GM18511 (cell line): ENCODE measurements at regions not wholly inside any gene's neighbourhood (a gene's known extent, or its start where the extent isn't known, plus 50 kb on each side); places are given as distances from the start of the nearest gene placed in this dataset.

ENCODE experiments used
- ATAC-seq: cut with Tn5 transposase; IDR thresholded peaks from one replicate; pipeline ENCODE4 v1.9.1; 2021; ENCODE audit warnings: mild to moderate bottlenecking, moderate library complexity; ENCODE audit not compliant: unreplicated experiment

DNA sequence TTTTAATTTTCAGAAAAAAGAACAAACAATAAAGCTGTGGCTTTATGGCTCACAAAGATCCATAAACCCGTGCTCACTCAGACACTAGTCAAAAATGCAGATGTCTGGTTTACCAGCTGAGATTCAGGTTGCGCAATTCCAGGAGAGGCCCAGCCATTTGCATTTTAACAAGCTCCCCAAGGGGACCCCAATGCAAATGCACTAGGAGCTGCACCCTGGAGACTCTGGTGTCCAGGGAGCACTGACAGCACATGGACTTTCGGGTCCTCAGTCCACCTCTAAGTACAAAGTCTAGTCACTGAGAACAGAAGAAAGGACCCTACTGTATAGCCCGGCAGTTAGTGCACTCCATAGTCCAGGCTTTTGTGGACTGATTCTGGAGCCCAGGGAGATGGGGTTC, 326.3 kb downstream of the MAF start:
- no peak for ATAC-seq

DNA sequence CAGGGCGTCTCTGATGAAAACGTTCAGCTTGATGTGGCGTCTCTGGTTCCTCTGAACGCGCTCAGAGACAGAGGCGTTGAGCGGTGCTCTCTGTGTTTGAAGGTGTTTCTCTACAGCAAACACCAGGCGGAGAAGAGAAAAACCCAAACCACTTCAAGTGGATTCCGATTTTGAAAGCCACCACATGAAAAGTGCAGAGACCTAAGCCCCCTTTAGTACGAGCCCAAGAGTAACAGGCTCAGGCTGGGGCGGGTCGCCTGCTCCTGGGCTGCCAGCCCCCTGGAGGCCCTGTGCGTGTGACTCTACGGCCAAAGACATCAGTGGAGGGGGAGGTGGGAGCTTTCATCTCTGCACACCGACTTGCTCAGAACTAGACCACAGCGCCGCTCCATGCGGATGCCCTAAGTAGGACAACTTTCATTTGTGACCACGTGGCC, 328.4 kb downstream of the MAF start:
- ATAC-seq, result no peak

DNA sequence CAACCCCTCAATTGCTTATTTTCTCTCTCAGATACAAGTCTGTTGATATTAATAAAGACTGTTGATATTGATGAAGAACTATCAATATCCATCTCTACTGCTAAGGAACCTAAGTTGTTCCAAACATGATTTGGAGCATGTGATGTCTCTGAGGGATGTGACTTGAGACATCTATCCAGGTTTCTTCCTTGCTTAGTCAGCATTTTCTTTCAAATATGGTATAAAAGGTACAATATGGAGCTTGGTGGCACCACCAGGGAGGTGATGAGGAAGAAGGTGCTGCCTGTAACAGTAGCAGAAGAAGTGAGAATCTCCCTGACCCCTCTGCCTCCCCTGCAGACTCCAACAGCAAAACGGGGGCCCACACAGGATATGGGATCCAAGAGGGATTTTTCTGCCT, 329.0 kb downstream of the MAF start:
- ATAC-seq, result no peak

DNA sequence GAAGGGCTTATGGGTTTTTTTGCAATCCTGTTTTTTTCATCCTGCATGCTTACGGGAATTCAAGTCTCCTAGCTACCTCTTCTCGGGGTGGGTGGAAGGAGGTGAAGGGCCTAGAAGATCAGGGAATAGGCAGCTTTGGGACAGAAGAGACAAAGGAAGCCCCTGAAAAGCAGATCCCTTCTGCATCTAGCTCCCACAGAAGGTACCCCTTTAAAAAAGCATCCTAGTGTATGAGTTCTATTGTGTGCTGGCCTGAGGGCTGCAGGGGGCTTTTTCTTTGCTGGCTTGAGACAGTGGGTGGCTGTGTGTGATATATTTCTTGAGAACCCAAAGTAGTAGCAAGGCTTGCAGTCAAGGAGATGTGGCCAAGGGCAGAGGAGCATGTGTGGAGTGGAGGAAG, 330.5 kb downstream of the MAF start:
- ATAC-seq, result no peak

DNA sequence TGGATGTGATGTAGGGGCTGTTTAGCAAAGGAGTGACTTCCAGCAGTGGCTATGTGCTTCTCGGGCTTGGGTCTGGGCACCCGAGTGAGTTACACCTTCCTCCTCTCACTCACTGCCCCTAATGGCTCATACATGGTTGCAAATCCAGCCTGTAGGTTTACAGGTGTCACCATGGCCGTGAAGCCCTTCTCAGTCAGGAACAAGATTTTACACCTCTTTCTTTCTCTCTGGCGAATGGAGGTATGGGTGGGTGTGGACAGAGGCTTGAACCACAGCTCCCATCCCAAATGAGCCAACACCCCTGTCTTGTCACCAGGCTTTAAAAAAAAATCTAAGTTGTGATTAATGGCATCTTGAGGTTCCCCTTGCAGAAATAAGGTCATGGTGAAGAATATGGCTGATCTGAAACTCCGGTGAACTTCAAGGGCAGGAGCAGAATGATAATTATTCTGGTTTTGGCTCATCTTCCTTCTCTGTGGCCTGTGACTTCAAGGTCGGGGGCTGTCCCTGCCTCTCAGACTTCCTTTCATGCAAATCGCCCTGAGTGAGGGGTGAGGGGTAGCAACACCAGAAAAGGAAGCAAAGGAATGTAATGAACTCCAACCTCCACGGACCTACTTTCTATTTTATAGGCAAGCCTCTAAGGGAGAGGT, 331.2 kb downstream of the MAF start:
- ATAC-seq, result peak; percentile 93

DNA sequence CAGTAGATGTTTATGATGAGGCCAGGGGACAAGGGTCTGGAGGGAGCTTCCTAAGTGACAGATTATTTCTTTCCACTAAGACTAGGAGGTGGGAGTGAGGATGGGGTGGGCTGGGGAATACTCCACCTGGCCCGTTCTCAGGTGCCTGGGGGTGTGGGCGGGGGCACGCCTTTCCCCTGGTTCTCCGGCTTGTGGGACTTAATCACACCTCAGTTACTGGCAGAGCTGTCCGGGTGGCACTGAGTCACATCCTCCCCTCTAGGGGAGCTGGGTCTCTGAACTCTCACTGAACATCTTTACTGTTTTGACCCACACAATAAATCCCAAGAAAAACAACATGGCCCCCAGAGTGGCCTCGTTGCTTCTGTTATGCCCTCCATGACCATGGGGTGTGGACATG, 332.8 kb downstream of the MAF start:
- no peak for ATAC-seq

DNA sequence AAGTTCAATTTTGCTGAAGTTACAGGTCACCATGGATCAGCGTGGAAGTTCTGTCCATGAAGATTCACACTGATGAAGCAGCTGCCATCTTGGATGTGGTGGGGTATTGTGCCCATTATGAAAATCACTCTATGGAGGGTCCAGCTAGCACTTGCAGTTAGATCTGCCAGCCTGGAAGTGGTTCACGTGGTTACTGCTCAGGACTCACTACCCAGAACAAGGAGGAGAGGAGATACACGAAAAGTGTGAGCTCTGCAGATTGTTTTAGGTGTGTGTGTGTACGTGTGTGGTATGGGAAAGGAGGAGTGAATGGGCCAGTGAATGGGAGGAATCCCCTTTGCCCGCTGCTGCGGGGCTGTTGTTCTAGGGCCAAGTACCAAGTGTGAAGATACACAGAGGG, 333.4 kb downstream of the MAF start:
- ATAC-seq, result no peak

DNA sequence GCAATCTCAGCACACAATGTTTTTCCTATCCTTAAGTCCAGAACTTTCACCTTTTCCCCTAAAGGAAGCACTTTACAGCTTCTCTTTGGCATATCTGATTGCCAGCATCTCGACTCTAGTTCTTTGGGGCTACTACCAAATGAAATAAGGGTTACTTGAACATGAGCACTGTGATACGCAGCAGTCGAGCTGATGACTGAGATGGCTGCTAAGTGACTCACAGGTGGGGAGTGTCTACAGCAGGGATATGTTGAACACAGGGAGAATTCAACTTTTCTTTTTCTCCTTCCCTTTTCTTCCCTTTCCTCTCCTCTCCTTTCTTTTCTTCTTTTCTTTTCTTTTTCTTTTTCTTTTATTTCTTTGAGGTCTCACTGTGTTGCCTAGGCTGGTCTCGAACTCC, 334.8 kb downstream of the MAF start:
- no peak for ATAC-seq

DNA sequence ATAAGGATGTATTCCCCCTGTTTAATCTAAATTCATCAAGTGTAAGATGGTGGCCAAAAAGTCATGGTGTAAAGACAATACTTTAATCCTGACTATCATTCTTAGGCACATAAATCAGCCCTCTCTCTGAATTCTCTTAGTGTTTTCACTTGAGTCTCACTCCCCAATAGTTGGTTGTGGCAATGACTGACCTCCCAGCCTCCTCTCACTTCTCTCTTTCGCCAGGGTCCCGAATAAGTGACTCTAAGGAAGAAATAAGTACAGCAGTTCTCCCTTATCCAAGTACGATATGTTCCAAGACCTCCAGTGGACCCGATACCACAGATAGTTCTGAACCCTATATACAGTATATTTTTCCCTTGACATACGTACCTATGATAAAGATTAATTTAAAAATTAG, 335.3 kb downstream of the MAF start:
- ATAC-seq, result no peak

DNA sequence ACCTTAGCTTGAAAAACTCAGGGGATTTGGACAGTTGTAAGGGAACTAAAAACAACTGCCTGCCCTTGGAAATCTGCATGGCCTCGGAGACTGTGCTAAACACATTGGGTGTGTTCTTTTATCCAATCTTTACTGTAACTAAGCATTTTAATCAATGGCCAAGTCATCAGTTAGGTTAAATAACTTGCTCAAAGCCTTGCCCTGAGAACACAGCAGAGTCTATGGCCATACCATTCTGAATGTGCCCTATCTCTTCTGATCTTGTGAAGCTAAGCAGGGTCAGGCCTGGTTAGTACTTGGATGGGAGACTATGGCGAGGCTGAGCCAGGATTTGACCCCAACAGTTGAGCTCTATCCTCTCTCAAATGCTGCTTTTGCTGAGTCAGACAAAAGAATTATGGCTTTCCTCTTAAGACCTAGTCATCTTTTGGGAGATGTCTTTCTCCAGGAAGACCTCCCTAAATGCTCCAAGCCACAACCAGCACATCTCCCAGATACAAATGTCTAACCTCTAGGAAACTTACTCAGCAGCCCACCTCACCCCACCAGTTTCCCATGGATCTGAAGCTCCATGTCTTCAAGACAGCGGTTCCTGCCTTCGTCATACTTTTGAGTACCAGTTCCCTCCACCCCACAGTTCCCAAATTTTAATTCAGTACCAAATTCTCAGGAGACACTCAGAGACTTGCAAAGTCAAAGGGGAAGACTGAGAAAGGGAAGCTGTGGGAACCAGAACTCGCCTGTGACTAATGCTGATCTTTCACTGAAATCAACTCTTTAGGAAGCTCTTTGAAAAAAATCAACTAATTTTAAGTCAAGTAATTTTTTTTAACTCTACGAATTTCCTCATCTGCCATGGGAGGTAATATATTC, 336.1 kb downstream of the MAF start:
- ATAC-seq, result no peak

DNA sequence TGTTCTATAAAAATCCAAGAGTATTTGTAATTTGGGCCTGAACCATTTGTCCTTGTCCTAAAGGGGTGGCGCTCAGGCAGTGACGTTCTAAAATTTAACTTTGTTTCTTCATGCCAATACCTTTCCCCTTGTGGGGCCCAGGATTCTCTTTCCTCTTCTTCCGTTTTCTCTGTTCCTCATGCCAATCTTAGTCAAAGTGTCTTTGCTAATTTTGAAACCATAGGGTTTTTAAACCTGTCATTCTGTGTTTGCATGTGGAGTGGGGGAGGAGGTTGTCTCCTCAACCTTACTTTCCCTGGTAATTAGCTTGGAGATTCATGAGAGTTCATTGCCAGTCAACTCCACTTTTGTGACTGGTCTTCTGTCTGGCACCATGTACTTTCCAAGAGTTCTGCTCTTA, 337.1 kb downstream of the MAF start:
- no peak for ATAC-seq
